PC-9 (cell line): ENCODE measurements at regions not wholly inside any gene's neighbourhood (a gene's known extent, or its start where the extent isn't known, plus 50 kb on each side); places are given as distances from the start of the nearest gene placed in this dataset.
"Not testable (repeated sequence)": the region's sequence is repeated elsewhere in the genome, so short reads cannot be mapped to it uniquely, and the experiment has no call there.

Experiments used
- BruUV-seq: library from RNA; stranded (reverse); fragments of 400-500 nt; replicated peaks from 2 replicates; lab custom pipeline; 2021; lab: Mats Ljungman, UMichigan
- CTCF ChIA-PET: fragments of 300-600 bp; sonication (Branson Sonifier 250); formaldehyde crosslinking; loops from one replicate; lab custom pipeline; 2022; ENCODE audit warnings: antibody characterized with exemption; lab: Charles Lee
- POLR2A ChIA-PET: fragments of 300-600 bp; sonication (Branson Sonifier 250); formaldehyde crosslinking; loops from one replicate; lab custom pipeline; 2022; ENCODE audit warnings: antibody characterized with exemption; ENCODE audit not compliant: unreplicated experiment; lab: Charles Lee
- DNase-seq, 2 experiments: peaks; one replicate each; pipeline versions ENCODE4 v3.0.0 to v3.0.0-alpha.2; 2015 to 2022; ENCODE audit warnings: mixed read lengths in 1 of 2
- H2AFZ ChIP-seq: fragments of 200-600 bp; sonication (generic); 2 replicates; pipeline ENCODE4 v1.8.1; 2017; ENCODE audit warnings: antibody characterized with exemption
- H3F3A ChIP-seq: fragments of 200-600 bp; sonication (generic); 2 replicates; pipeline ENCODE4 v1.8.1; 2017; ENCODE audit warnings: antibody characterized with exemption, mild to moderate bottlenecking, low read depth; ENCODE audit not compliant: insufficient read depth
- H3K27ac ChIP-seq: fragments of 200-600 bp; sonication (generic); 2 replicates; pipeline ENCODE4 v1.6.1; 2016; ENCODE audit warnings: mixed run types
- H3K27me3 ChIP-seq: fragments of 200-600 bp; sonication (generic); 2 replicates; pipeline ENCODE4 v1.6.1; 2016; ENCODE audit warnings: low read depth, mixed run types; ENCODE audit not compliant: insufficient read depth
- H3K36me3 ChIP-seq: fragments of 200-600 bp; sonication (generic); 2 replicates; pipeline ENCODE4 v1.6.1; 2016; ENCODE audit warnings: low read depth, mixed run types
- H3K4me1 ChIP-seq: fragments of 200-600 bp; sonication (generic); replicated peaks from 2 replicates; pipeline ENCODE4 v1.6.1; 2016; ENCODE audit warnings: mixed run types; ENCODE audit not compliant: insufficient read depth
- H3K4me2 ChIP-seq: fragments of 200-600 bp; sonication (generic); 2 replicates; pipeline ENCODE4 v1.6.1; 2017; ENCODE audit warnings: mixed run types
- H3K4me3 ChIP-seq: fragments of 200-600 bp; sonication (generic); 2 replicates; pipeline ENCODE4 v1.6.1; 2016; ENCODE audit warnings: mixed run types
- H3K79me2 ChIP-seq: fragments of 200-600 bp; sonication (generic); 2 replicates; pipeline ENCODE4 v1.6.1; 2017; ENCODE audit warnings: low read depth, mixed run types
- H3K9me2 ChIP-seq: fragments of 200-600 bp; sonication (generic); 2 replicates; pipeline ENCODE4 v1.8.1; 2017; ENCODE audit warnings: mild to moderate bottlenecking; ENCODE audit not compliant: insufficient read depth
- H3K9me3 ChIP-seq: fragments of 200-600 bp; sonication (generic); 2 replicates; pipeline ENCODE4 v1.8.1; 2016; ENCODE audit warnings: low read depth; ENCODE audit not compliant: insufficient read depth
- H4K20me1 ChIP-seq: fragments of 200-600 bp; sonication (generic); 2 replicates; pipeline ENCODE4 v1.8.1; 2017; ENCODE audit not compliant: insufficient read depth
- EZH2 ChIP-seq: fragments of 200-600 bp; sonication (generic); IDR thresholded peaks from 2 replicates; pipeline ENCODE4 v1.8.0; 2017; ENCODE audit warnings: antibody characterized with exemption, low read depth
- intact Hi-C: fragments of 100-400 bp; cut with micrococcal nuclease; formaldehyde crosslinking; loops from one replicate; pipeline ENCODE4 v1.10.0; 2022; ENCODE audit not compliant: unreplicated experiment
- TF ChIP-seq, protein P1 (sequence below): fragments of 200-600 bp; sonication (generic); conservative IDR thresholded peaks from 2 replicates; pipeline ENCODE4 v1.6.1; 2017; ENCODE audit warnings: mixed run types, antibody characterized with exemption, mild to moderate bottlenecking, moderate library complexity

DNA sequence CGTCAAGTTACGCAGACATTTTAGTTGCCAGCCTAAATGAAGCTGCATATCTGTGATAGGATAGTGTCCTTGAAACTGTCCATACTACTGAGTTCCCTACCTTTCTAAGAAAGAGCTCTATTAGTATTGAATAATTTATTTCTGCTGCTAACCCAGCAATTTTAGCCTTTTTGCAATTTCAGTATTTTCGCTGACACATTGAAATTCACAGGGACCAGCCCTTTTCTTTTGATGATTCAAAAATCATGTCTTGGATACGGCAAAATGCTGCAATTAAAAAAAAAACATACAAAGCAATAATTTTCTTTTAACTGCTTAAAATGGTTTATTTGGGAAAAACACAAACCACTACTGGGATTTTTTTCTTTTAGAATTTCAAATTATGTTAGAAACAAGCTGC is 563.3 kb downstream of the TBC1D32 start:
- intact Hi-C loops = no loop called here
- POLR2A ChIA-PET = no interaction called here

DNA sequence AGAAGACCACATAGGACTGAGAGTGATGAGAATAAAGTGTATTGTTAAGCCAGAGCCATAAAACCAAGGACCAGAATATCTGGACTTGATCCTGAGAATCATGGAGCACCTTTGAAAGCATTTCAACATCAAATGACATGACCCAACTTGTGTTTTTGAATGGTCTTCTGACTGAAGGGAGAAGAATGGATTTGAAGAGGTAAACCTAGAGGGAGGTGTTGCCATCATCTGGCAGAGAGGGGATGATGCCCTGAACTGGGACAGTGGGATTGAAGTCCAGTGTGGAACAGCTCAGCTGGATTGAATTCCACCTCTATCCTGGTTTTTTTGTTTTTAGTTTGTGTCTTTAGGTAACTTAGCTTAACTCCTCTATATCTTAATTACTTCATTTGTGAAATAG is 570.0 kb downstream of the TBC1D32 start:
- Histone ChIP-seq H3F3A (no peaks in the 10 kb centered on the region), H3K27me3 (no peaks in the 10 kb centered on the region), H3K79me2 (no peaks in the 10 kb centered on the region), H3K4me1 (no peaks in the 10 kb centered on the region), H3K4me2 (no peak overlapping the region), H2AFZ (peak overlapping the region; percentile 6; the same call in 1 of the 2 replicates), H4K20me1 (no peaks in the 10 kb centered on the region), H3K9me2 (no peaks in the 10 kb centered on the region), H3K9me3 (no peaks in the 10 kb centered on the region; the same call in 1 of the 2 replicates), H3K4me3 (no peak overlapping the region), H3K27ac (no peak overlapping the region), H3K36me3 (no peaks in the 10 kb centered on the region)
- ChIA-PET POLR2A (interaction anchor here (0.7 kb wide), 1 partner anchor 1030 kb away, joined by 3 read pairs; no protein-coding TSS in a partner anchor), CTCF (interaction anchor here (0.6 kb wide), 1 partner anchor 381 kb away, joined by 3 read pairs; no protein-coding TSS in a partner anchor)
- BruUV-seq = no TSS peak
- TF ChIP-seq EZH2 = no peak
- TF ChIP-seq, protein P1, sequence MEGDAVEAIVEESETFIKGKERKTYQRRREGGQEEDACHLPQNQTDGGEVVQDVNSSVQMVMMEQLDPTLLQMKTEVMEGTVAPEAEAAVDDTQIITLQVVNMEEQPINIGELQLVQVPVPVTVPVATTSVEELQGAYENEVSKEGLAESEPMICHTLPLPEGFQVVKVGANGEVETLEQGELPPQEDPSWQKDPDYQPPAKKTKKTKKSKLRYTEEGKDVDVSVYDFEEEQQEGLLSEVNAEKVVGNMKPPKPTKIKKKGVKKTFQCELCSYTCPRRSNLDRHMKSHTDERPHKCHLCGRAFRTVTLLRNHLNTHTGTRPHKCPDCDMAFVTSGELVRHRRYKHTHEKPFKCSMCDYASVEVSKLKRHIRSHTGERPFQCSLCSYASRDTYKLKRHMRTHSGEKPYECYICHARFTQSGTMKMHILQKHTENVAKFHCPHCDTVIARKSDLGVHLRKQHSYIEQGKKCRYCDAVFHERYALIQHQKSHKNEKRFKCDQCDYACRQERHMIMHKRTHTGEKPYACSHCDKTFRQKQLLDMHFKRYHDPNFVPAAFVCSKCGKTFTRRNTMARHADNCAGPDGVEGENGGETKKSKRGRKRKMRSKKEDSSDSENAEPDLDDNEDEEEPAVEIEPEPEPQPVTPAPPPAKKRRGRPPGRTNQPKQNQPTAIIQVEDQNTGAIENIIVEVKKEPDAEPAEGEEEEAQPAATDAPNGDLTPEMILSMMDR = no peak
- intact Hi-C loops = no loop called here
- DNase-seq = no peak

More for the DNA sequence above, 563.3 kb downstream of the TBC1D32 start:
- TF ChIP-seq EZH2 = no peak
- TF ChIP-seq, protein P1 = no peak
- Histone ChIP-seq H2AFZ (no peak overlapping the region), H3K36me3 (no peaks in the 10 kb centered on the region), H4K20me1 (no peaks in the 10 kb centered on the region), H3K27ac (no peak overlapping the region), H3K27me3 (no peaks in the 10 kb centered on the region), H3K4me3 (no peak overlapping the region), H3F3A (peaks cover 4% of the 10 kb centered on the region; the same call in 1 of the 2 replicates), H3K79me2 (no peaks in the 10 kb centered on the region), H3K9me2 (no peaks in the 10 kb centered on the region), H3K4me1 (peaks cover 9% of the 10 kb centered on the region), H3K9me3 (no peaks in the 10 kb centered on the region), H3K4me2 (no peak overlapping the region)
- BruUV-seq = no TSS peak
- peak in 1 of 2 experiments; percentile 15 for DNase-seq
- CTCF ChIA-PET = no interaction called here

DNA sequence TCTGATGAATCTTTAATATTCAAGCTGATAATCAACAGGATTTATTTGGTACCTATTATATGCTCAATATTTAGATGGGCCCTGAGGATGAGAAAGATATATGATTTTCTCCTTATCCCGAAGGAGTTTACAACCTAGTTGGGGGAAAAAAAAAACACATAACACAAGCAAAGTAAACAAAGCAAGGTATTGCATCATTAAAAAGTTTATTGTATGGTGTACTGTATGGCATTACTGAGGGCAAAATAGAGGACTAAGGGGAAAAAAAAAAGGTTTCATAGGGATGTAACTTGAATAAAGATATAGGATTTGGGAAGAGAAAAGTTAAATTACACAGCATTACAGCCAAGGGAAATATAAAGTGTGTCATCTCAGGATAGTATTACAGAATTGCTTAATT is 574.7 kb downstream of the TBC1D32 start:
- no peaks in the 10 kb centered on the region for H3K9me2 ChIP-seq
- intact Hi-C loops = no loop called here

DNA sequence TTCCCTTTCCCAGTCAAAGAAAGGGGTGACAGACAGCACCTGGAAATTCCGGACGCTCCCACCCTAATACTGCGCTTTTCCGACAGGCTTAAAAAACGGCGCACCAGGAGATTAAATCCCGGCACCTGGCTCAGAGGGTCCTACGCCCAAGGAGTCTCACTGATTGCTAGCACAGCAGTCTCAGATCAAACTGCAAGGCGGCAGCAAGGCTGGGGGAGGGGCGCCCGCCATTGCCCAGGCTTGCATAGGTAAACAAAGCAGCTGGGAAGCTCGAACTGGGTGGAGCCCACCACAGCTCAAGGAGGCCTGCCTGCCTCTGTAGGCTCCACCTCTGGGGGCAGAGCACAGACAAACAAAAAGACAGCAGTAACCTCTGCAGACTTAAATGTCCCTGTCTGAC is 585.7 kb downstream of the TBC1D32 start:
- peak overlapping the region; percentile 65 for H3K4me2 ChIP-seq
- H2AFZ ChIP-seq = 0 out of 2 replicates have a peak overlapping the region, but pooled peaks have one; percentile 22
- CTCF ChIA-PET, intact Hi-C loops, H3K27ac ChIP-seq, H3K36me3 ChIP-seq, H3K9me3 ChIP-seq, H3F3A ChIP-seq, DNase-seq, H3K27me3 ChIP-seq, H3K79me2 ChIP-seq, H3K4me1 ChIP-seq, POLR2A ChIA-PET, H4K20me1 ChIP-seq, H3K9me2 ChIP-seq, BruUV-seq: not testable (repeated sequence)
- H3K4me3 ChIP-seq = peak overlapping the region; percentile 45; the same call in 1 of the 2 replicates

More for the DNA sequence above, 574.7 kb downstream of the TBC1D32 start:
- ChIA-PET CTCF (no interaction called here), POLR2A (no interaction called here)
- Histone ChIP-seq H3F3A (no peaks in the 10 kb centered on the region), H3K4me3 (no peak overlapping the region), H3K4me2 (no peak overlapping the region), H3K36me3 (no peaks in the 10 kb centered on the region), H3K4me1 (no peaks in the 10 kb centered on the region), H3K27ac (no peak overlapping the region), H4K20me1 (no peaks in the 10 kb centered on the region), H3K79me2 (no peaks in the 10 kb centered on the region), H3K27me3 (no peaks in the 10 kb centered on the region), H2AFZ (no peak overlapping the region), H3K9me3 (peaks cover under 1% of the 10 kb centered on the region; the same call in 1 of the 2 replicates)
- no TSS peak for BruUV-seq
- DNase-seq = no peak
- no peak for TF ChIP-seq EZH2
- TF ChIP-seq, protein P1 = no peak
